Esophagus squamous epithelium (tissue), 5 donors: ENCODE measurements at regions not wholly inside any gene's neighbourhood (a gene's known extent, or its start where the extent isn't known, plus 50 kb on each side); places are given as distances from the start of the nearest gene placed in this dataset.

ENCODE experiments used
- DNase-seq: peaks from one replicate; lab custom pipeline; 2025; lab: John Stamatoyannopoulos, UW
- H3K27ac ChIP-seq, 4 donors: fragments of 200-600 bp; sonication (generic); one replicate each; pipeline ENCODE4 v1.5.1; 2016 to 2019; ENCODE audit warnings: mild to moderate bottlenecking in 1 of 4
- H3K27me3 ChIP-seq, 4 donors: fragments of 200-600 bp; sonication (generic); 1 replicate in 3 of 4; 2 replicates in 1 of 4; pipeline versions ENCODE4 v1.5.1 to v1.6.0; 2017 to 2021; ENCODE audit warnings: antibody characterized with exemption in 1 of 4
- H3K36me3 ChIP-seq, 3 donors: fragments of 200-600 bp; sonication (generic); one replicate each; pipeline ENCODE4 v1.5.1; 2016 to 2019
- H3K4me1 ChIP-seq, 3 donors: fragments of 200-600 bp; sonication (generic); one replicate each; pipeline ENCODE4 v1.5.1; 2017 to 2019
- H3K4me3 ChIP-seq, 4 donors: fragments of 200-600 bp; sonication (generic); 1 replicate in 3 of 4; 2 replicates in 1 of 4; pipeline ENCODE4 v1.5.1; 2016 to 2019; ENCODE audit warnings: mild to moderate bottlenecking in 2 of 4, moderate library complexity in 1 of 4
- H3K9me3 ChIP-seq, 3 donors: fragments of 200-600 bp; sonication (generic); one replicate each; pipeline ENCODE4 v1.5.1; 2016 to 2019
- POLR2A ChIP-seq, 4 donors: fragments of 450-650 bp; IDR thresholded peaks; one replicate each; pipeline ENCODE4 v1.6.1; 2017; ENCODE audit warnings: antibody characterized with exemption in 4 of 4, mild to moderate bottlenecking in 4 of 4, moderate library complexity in 3 of 4
- WGBS, 2 donors: methylation state at CpG; one replicate each; pipeline ENCODE4 v1.1.5; 2018; 5-methylcytosine and 5-hydroxymethylcytosine counted together
- intact Hi-C: fragments of 100-400 bp; cut with DNase I; formaldehyde crosslinking; loops from one replicate; pipeline ENCODE4 v1.15.0; 2022
- TF ChIP-seq, protein P1 (sequence below), 6 experiments: fragments of 450-650 bp in 4 of 6; fragments of 200-600 bp in 2 of 6; sonication (generic) in 2 of 6; IDR thresholded peaks; one replicate each; pipeline ENCODE4 v1.5.1; 2016 to 2019; ENCODE audit warnings: antibody characterized with exemption in 6 of 6, mild to moderate bottlenecking in 4 of 6, moderate library complexity in 4 of 6
- donor health status: DM: yes; HTN: yes; CAD: no.

DNA sequence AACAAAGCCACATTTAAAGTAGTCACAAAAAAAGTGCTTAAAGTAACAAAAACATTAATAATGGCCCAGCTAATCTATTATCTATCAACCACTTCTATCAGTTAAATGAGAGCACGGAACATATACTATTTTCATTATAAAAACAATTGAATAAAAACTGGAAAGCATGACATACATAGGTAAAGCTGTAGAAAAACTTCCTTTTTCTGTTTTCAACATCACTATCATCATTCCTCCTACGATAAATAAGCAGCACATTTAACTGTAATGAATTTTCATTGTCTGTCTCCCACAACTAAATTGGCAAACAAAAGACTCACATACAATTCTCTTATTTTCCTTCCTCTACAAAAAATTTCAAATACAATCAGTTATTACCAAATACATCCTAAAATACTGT is 96.4 kb upstream of the DPH5 start:
- H3K36me3 ChIP-seq = no peaks in the 10 kb centered on the region
- TF ChIP-seq POLR2A (IDR thresholded peaks at IDR 0.05) = no peak
- TF ChIP-seq, protein P1, sequence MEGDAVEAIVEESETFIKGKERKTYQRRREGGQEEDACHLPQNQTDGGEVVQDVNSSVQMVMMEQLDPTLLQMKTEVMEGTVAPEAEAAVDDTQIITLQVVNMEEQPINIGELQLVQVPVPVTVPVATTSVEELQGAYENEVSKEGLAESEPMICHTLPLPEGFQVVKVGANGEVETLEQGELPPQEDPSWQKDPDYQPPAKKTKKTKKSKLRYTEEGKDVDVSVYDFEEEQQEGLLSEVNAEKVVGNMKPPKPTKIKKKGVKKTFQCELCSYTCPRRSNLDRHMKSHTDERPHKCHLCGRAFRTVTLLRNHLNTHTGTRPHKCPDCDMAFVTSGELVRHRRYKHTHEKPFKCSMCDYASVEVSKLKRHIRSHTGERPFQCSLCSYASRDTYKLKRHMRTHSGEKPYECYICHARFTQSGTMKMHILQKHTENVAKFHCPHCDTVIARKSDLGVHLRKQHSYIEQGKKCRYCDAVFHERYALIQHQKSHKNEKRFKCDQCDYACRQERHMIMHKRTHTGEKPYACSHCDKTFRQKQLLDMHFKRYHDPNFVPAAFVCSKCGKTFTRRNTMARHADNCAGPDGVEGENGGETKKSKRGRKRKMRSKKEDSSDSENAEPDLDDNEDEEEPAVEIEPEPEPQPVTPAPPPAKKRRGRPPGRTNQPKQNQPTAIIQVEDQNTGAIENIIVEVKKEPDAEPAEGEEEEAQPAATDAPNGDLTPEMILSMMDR (IDR thresholded peaks at IDR 0.05) = no peak
- WGBS, 2 donors = 67 to 71% methylated on average over 2 of the region's 2 CpGs
- intact Hi-C loops = no loop called here
- H3K27ac ChIP-seq = no peak overlapping the region
- DNase-seq = no peak
- H3K9me3 ChIP-seq = no peaks in the 10 kb centered on the region
- peaks cover 0 to 6% (median 0%) of the 10 kb centered on the region in 3 donors for H3K4me1 ChIP-seq
- H3K27me3 ChIP-seq = no peaks in the 10 kb centered on the region
- H3K4me3 ChIP-seq = no peak overlapping the region

- no peak overlapping the region for H3K4me3 ChIP-seq
- H3K9me3 ChIP-seq = no peaks in the 10 kb centered on the region
- no peak for DNase-seq
- WGBS, 2 donors = 92 to 95% methylated on average over 1 of the region's 1 CpG
- intact Hi-C loops = no loop called here
- H3K27me3 ChIP-seq = no peaks in the 10 kb centered on the region
- H3K36me3 ChIP-seq = no peaks in the 10 kb centered on the region
- peaks cover 0 to 6% (median 0%) of the 10 kb centered on the region in 3 donors for H3K4me1 ChIP-seq
- TF ChIP-seq, protein P1 (IDR thresholded peaks at IDR 0.05) = no peak
- no peak for TF ChIP-seq POLR2A (IDR thresholded peaks at IDR 0.05)
- H3K27ac ChIP-seq = no peak overlapping the region
Observed at GRCh38 chr1:101121504-101121903, 95.9 kb upstream of the DPH5 start.

DNA sequence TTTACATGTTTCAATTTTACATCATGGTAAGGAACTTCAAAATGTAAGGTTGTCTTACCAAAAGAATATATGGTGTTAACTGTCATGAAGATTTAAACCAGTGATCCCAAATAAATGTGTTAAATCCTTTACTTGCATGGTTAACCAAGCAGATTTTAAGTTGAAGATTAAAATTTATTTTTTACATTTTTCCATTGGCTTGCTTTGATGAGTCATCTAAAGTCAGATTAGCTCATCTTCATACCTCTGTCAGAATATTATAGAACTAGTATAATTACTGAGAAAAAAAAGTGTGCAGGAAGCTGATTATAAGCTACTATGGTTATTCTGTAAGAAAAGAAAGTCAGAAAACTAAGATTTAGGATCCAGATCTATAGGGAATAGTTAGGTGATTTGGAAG is 95.3 kb upstream of the DPH5 start:
- H3K27me3 ChIP-seq = no peaks in the 10 kb centered on the region
- peaks cover 0 to 6% (median 0%) of the 10 kb centered on the region in 3 donors for H3K4me1 ChIP-seq
- H3K9me3 ChIP-seq = no peaks in the 10 kb centered on the region
- H3K27ac ChIP-seq = no peak overlapping the region
- H3K36me3 ChIP-seq = no peaks in the 10 kb centered on the region
- no peak for DNase-seq
- intact Hi-C loops = no loop called here
- TF ChIP-seq, protein P1 (IDR thresholded peaks at IDR 0.05) = no peak
- no peak for TF ChIP-seq POLR2A (IDR thresholded peaks at IDR 0.05)
- no peak overlapping the region for H3K4me3 ChIP-seq

- Histone ChIP-seq H3K4me3 (no peak overlapping the region), H3K36me3 (no peaks in the 10 kb centered on the region), H3K27ac (no peak overlapping the region), H3K4me1 (no peaks in the 10 kb centered on the region), H3K27me3 (no peaks in the 10 kb centered on the region), H3K9me3 (no peaks in the 10 kb centered on the region)
- intact Hi-C loops = no loop called here
- no peak for DNase-seq
- 80 to 82% methylated on average over 4 of the region's 4 CpGs for WGBS, 2 donors
- no peak for TF ChIP-seq POLR2A (IDR thresholded peaks at IDR 0.05)
- TF ChIP-seq, protein P1 (IDR thresholded peaks at IDR 0.05) = no peak
Observed at GRCh38 chr1:101119289-101119688, 93.7 kb upstream of the DPH5 start.

DNA sequence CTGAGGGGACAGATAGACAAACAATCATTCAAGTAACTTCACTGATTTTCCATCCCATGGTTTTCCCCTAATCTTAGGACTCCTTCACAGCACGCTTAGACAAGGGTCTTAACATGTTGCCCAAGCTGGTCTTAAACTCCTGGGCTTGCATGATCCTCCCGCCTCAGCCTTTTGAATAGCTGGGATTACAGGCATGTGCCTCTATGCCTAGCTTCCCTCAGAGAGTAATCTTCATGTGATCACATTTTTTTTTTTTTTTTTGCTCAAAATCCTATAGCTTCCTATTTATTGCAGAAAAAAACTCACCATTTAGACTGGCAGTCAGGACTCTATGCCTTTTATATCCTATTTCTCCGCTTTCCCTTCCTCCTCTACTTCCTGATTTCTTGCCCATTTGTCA is 90.4 kb upstream of the DPH5 start:
- Histone ChIP-seq H3K27me3 (no peaks in the 10 kb centered on the region), H3K36me3 (no peaks in the 10 kb centered on the region), H3K4me1 (no peaks in the 10 kb centered on the region), H3K27ac (no peak overlapping the region), H3K9me3 (no peaks in the 10 kb centered on the region), H3K4me3 (no peak overlapping the region)
- 73 to 94% methylated on average over 3 of the region's 3 CpGs for WGBS, 2 donors
- TF ChIP-seq, protein P1 (IDR thresholded peaks at IDR 0.05) = no peak
- no peak for TF ChIP-seq POLR2A (IDR thresholded peaks at IDR 0.05)
- intact Hi-C loops = no loop called here
- no peak for DNase-seq
